K562 (cell line): ENCODE measurements at regions not wholly inside any gene's neighbourhood (a gene's known extent, or its start where the extent isn't known, plus 50 kb on each side); places are given as distances from the start of the nearest gene placed in this dataset.

Source experiments
- CHD1 ChIP-seq: fragments of 200-600 bp; sonication (generic); IDR thresholded peaks from one replicate; pipeline ENCODE4 v1.6.1; 2012; ENCODE audit warnings: mild to moderate bottlenecking, moderate library complexity, low read length, inconsistent platforms
- CTCF ChIP-seq, 3 experiments: IDR thresholded peaks in 2 of 3; conservative IDR thresholded peaks in 1 of 3; 2 replicates each; pipeline ENCODE4 v1.5.1; 2011 to 2012; ENCODE audit warnings: low read length in 3 of 3, mild to moderate bottlenecking in 3 of 3, control low read depth in 2 of 3, improper control_type of control experiment in 1 of 3, inconsistent platforms in 1 of 3, low read depth in 1 of 3, mixed read lengths in 1 of 3, moderate library complexity in 1 of 3; ENCODE audit not compliant: insufficient read depth in 2 of 3
- E2F5 ChIP-seq: sonication (generic); formaldehyde crosslinking; IDR thresholded peaks from 2 replicates; pipeline ENCODE4 v1.8.0; 2022; ENCODE audit warnings: mild to moderate bottlenecking, missing genetic modification reagents
- MAZ ChIP-seq, 2 experiments: fragments of 450-650 bp in 1 of 2; sonication (generic) in 1 of 2; formaldehyde crosslinking; IDR thresholded peaks in 1 of 2; conservative IDR thresholded peaks in 1 of 2; 2 replicates each; pipeline versions ENCODE4 v1.4.0 to v1.5.0; 2020; ENCODE audit warnings: mild to moderate bottlenecking in 1 of 2, missing genetic modification reagents in 1 of 2
- RBM22 ChIP-seq: fragments of 200-400 bp; formaldehyde crosslinking; IDR thresholded peaks from 2 replicates; pipeline ENCODE4 v1.6.1; 2018; ENCODE audit warnings: low read length, low read depth; ENCODE audit not compliant: poor library complexity, severe bottlenecking
- SMAD2 ChIP-seq: fragments of 150-350 bp; IDR thresholded peaks from 2 replicates; pipeline ENCODE4 v1.6.1; 2014; ENCODE audit warnings: low read depth, mild to moderate bottlenecking, low read length
- ZNF253 ChIP-seq: fragments of 250-450 bp; sonication (Bioruptor Pico); conservative IDR thresholded peaks from 2 replicates; pipeline ENCODE4 v1.6.1; 2021; ENCODE audit warnings: mild to moderate bottlenecking
- ZNF311 ChIP-seq: fragments of 250-450 bp; sonication (Bioruptor Pico); IDR thresholded peaks from 2 replicates; pipeline ENCODE4 v1.4.0; 2020; ENCODE audit warnings: mild to moderate bottlenecking, moderate library complexity
- ZNF75A ChIP-seq: fragments of 450-650 bp; formaldehyde crosslinking; IDR thresholded peaks from 2 replicates; pipeline ENCODE4 v1.4.0; 2020; ENCODE audit warnings: mild to moderate bottlenecking
- ZNF830 ChIP-seq: fragments of 250-450 bp; sonication (Bioruptor Pico); IDR thresholded peaks from 2 replicates; pipeline ENCODE4 v1.5.0; 2021; ENCODE audit warnings: mild to moderate bottlenecking
- TF ChIP-seq, protein P1 (sequence below): fragments of 450-650 bp; formaldehyde crosslinking; IDR thresholded peaks from 2 replicates; pipeline ENCODE4 v1.4.0; 2020; ENCODE audit warnings: mild to moderate bottlenecking, moderate library complexity

GRCh38 chr21:43287111-43287760, 118.4 kb downstream of the CRYAA start:
- TF ChIP-seq ZNF253 (CRISPR knock-in tag) (no peak), ZNF75A (no peak), ZNF311 (no peak), SMAD2 (no peak), ZNF830 (CRISPR knock-in tag) (no peak), RBM22 (no peak), E2F5 (CRISPR knock-in tag) (no peak), CTCF (IDR thresholded peaks at IDR 0.05 in 2 of 3, conservative IDR thresholded peaks at IDR 0.05 in 1 of 3; ENCODE audit: insufficient read depth in 2 of 3, low read depth in 1 of 3, low read length in 3 of 3) (no peak), CHD1 (no peak), MAZ (CRISPR knock-in tag; conservative IDR thresholded peaks at IDR 0.05 in 1 of 2, IDR thresholded peaks at IDR 0.05 in 1 of 2) (no peak)
- TF ChIP-seq, protein P1, sequence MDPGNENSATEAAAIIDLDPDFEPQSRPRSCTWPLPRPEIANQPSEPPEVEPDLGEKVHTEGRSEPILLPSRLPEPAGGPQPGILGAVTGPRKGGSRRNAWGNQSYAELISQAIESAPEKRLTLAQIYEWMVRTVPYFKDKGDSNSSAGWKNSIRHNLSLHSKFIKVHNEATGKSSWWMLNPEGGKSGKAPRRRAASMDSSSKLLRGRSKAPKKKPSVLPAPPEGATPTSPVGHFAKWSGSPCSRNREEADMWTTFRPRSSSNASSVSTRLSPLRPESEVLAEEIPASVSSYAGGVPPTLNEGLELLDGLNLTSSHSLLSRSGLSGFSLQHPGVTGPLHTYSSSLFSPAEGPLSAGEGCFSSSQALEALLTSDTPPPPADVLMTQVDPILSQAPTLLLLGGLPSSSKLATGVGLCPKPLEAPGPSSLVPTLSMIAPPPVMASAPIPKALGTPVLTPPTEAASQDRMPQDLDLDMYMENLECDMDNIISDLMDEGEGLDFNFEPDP (CRISPR knock-in tag) = no peak
